ENCODE measurements at regions not wholly inside any gene's neighbourhood (a gene's known extent, or its start where the extent isn't known, plus 50 kb on each side); places are given as distances from the start of the nearest gene placed in this dataset.

GRCh38 chr11:19648321-19648720 lies 64.3 kb upstream of the NAV2 start:
- TF ChIP-seq EZH2phosphoT487 (IDR thresholded peaks at IDR 0.05; ENCODE audit: low read depth): no peak
- TF ChIP-seq, protein P1, sequence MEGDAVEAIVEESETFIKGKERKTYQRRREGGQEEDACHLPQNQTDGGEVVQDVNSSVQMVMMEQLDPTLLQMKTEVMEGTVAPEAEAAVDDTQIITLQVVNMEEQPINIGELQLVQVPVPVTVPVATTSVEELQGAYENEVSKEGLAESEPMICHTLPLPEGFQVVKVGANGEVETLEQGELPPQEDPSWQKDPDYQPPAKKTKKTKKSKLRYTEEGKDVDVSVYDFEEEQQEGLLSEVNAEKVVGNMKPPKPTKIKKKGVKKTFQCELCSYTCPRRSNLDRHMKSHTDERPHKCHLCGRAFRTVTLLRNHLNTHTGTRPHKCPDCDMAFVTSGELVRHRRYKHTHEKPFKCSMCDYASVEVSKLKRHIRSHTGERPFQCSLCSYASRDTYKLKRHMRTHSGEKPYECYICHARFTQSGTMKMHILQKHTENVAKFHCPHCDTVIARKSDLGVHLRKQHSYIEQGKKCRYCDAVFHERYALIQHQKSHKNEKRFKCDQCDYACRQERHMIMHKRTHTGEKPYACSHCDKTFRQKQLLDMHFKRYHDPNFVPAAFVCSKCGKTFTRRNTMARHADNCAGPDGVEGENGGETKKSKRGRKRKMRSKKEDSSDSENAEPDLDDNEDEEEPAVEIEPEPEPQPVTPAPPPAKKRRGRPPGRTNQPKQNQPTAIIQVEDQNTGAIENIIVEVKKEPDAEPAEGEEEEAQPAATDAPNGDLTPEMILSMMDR (IDR thresholded peaks at IDR 0.05; ENCODE audit: low read depth, low read length): no peak
